Sigmoid colon (tissue), 4 donors: ENCODE measurements at regions not wholly inside any gene's neighbourhood (a gene's known extent, or its start where the extent isn't known, plus 50 kb on each side); places are given as distances from the start of the nearest gene placed in this dataset.

Experiments
- POLR2AphosphoS5 ChIP-seq, 4 donors: sonication (generic); formaldehyde crosslinking; IDR thresholded peaks; one replicate each; pipeline ENCODE4 v1.6.1; 2017; ENCODE audit warnings: antibody characterized with exemption in 4 of 4
- TF ChIP-seq, protein P1 (sequence below), 4 experiments: fragments of 450-650 bp in 3 of 4; fragments of 200-600 bp in 1 of 4; IDR thresholded peaks; one replicate each; pipeline ENCODE4 v1.5.1; 2016 to 2019; ENCODE audit warnings: antibody characterized with exemption in 4 of 4, mild to moderate bottlenecking in 3 of 4, moderate library complexity in 2 of 4

- TF ChIP-seq, protein P1, sequence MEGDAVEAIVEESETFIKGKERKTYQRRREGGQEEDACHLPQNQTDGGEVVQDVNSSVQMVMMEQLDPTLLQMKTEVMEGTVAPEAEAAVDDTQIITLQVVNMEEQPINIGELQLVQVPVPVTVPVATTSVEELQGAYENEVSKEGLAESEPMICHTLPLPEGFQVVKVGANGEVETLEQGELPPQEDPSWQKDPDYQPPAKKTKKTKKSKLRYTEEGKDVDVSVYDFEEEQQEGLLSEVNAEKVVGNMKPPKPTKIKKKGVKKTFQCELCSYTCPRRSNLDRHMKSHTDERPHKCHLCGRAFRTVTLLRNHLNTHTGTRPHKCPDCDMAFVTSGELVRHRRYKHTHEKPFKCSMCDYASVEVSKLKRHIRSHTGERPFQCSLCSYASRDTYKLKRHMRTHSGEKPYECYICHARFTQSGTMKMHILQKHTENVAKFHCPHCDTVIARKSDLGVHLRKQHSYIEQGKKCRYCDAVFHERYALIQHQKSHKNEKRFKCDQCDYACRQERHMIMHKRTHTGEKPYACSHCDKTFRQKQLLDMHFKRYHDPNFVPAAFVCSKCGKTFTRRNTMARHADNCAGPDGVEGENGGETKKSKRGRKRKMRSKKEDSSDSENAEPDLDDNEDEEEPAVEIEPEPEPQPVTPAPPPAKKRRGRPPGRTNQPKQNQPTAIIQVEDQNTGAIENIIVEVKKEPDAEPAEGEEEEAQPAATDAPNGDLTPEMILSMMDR (IDR thresholded peaks at IDR 0.05), result no peak
- no peak for TF ChIP-seq POLR2AphosphoS5 (IDR thresholded peaks at IDR 0.05)
Observed at GRCh38 chr4:62822306-62822705, 1586.9 kb downstream of the TECRL start.
